ENCODE measurements at regions not wholly inside any gene's neighbourhood (a gene's known extent, or its start where the extent isn't known, plus 50 kb on each side); places are given as distances from the start of the nearest gene placed in this dataset.

DNA sequence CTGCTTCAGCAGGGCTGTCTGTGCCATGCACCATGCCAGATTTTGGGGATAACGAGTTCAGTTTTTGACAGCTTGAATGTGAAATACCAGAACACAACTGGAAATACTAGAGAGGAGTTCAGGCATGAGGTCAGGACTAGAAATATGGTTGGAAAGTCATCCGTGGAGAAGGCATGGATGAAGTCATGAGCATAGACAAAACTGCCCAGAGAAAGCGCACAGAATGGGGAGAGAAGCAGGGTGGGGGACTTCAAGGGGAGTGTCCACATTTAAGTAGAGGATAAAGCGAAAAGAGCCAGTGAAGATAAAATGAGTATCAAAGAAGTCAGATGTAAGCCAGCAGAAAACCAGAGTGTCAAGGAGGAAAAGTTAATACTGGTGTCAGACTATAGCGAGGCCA, 653.4 kb upstream of the ARID1B start:
- dilution Hi-C loops (cut with MboI; ENCODE audit: extremely low pct_ligation_motif_present, low sequenced_read_pairs): no loop called here
- DNase-seq (ENCODE audit: low read depth, low spot score): no peak
- Histone ChIP-seq H3K36me3 (ENCODE audit: control insufficient read depth in 2 of 2, extremely low read depth in 1 of 2, insufficient read depth in 2 of 2, low read length in 2 of 2) (no peaks in the 10 kb centered on the region), H3K9me1 (ENCODE audit: control insufficient read depth, extremely low read depth, insufficient read depth, low read length) (no peaks in the 10 kb centered on the region), H3K4me3 (ENCODE audit: control insufficient read depth in 2 of 3, extremely low read depth in 1 of 3, insufficient read depth in 2 of 3, low read depth in 1 of 3, low read length in 3 of 3) (no peak overlapping the region), H3K27ac (ENCODE audit: control insufficient read depth, insufficient read depth, low read length) (no peak overlapping the region), H3K4me2 (ENCODE audit: control insufficient read depth, extremely low read depth, insufficient read depth, low read depth, low read length) (no peak overlapping the region), H3K9ac (ENCODE audit: control insufficient read depth, extremely low read depth, insufficient read depth, low read length) (no peak overlapping the region), H4K20me1 (ENCODE audit: control insufficient read depth, extremely low read depth, insufficient read depth, low read length) (no peaks in the 10 kb centered on the region), H2AFZ (ENCODE audit: control insufficient read depth, low read length) (no peak overlapping the region), H3K79me2 (ENCODE audit: control insufficient read depth, insufficient read depth, low read length) (no peaks in the 10 kb centered on the region), H3K27me3 (ENCODE audit: control insufficient read depth, extremely low read depth, insufficient read depth, low read length) (no peaks in the 10 kb centered on the region), H3K9me3 (ENCODE audit: control insufficient read depth, low read depth, low read length) (no peaks in the 10 kb centered on the region), H3K4me1 (ENCODE audit: control insufficient read depth, extremely low read depth, insufficient read depth, low read length) (peaks cover 2% of the 10 kb centered on the region)
- TF ChIP-seq, protein P1, sequence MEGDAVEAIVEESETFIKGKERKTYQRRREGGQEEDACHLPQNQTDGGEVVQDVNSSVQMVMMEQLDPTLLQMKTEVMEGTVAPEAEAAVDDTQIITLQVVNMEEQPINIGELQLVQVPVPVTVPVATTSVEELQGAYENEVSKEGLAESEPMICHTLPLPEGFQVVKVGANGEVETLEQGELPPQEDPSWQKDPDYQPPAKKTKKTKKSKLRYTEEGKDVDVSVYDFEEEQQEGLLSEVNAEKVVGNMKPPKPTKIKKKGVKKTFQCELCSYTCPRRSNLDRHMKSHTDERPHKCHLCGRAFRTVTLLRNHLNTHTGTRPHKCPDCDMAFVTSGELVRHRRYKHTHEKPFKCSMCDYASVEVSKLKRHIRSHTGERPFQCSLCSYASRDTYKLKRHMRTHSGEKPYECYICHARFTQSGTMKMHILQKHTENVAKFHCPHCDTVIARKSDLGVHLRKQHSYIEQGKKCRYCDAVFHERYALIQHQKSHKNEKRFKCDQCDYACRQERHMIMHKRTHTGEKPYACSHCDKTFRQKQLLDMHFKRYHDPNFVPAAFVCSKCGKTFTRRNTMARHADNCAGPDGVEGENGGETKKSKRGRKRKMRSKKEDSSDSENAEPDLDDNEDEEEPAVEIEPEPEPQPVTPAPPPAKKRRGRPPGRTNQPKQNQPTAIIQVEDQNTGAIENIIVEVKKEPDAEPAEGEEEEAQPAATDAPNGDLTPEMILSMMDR (optimal IDR thresholded peaks at IDR 0.05 in 1 of 3, IDR thresholded peaks at IDR 0.05 in 1 of 3, conservative IDR thresholded peaks at IDR 0.05 in 1 of 3; ENCODE audit: extremely low read depth in 1 of 3, insufficient read depth in 2 of 3, low read length in 3 of 3): no peak
- TF ChIP-seq EZH2 (IDR thresholded peaks at IDR 0.05; ENCODE audit: low read length): no peak
- FAIRE-seq: no peak

DNA sequence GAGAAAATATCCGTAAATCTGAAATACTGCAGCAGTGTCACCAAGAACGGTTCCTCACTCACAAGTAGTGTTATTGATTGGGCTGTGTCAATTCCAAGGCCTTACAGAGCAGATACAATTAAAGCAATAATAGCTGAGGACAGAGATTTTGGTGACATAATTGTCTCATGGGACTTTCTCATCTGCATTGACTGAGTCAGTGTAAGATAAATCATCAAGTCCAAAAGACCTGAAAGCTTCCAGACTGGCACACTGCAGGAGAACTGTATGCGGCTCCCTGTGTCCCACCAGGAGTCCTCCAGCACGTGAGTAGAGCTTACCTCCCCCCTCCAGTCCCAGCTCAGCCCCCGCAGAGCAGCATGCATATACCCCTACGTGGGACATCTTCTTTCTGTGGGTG, 655.2 kb upstream of the ARID1B start:
- H3K9ac ChIP-seq (ENCODE audit: control insufficient read depth, extremely low read depth, insufficient read depth, low read length): no peak overlapping the region
- no peak overlapping the region for H3K27ac ChIP-seq (ENCODE audit: control insufficient read depth, insufficient read depth, low read length)
- peaks cover 2% of the 10 kb centered on the region for H3K4me1 ChIP-seq (ENCODE audit: control insufficient read depth, extremely low read depth, insufficient read depth, low read length)
- TF ChIP-seq EZH2 (IDR thresholded peaks at IDR 0.05; ENCODE audit: low read length): no peak
- TF ChIP-seq, protein P1 (optimal IDR thresholded peaks at IDR 0.05 in 1 of 3, IDR thresholded peaks at IDR 0.05 in 1 of 3, conservative IDR thresholded peaks at IDR 0.05 in 1 of 3; ENCODE audit: extremely low read depth in 1 of 3, insufficient read depth in 2 of 3, low read length in 3 of 3): no peak
- no peak overlapping the region for H3K4me2 ChIP-seq (ENCODE audit: control insufficient read depth, extremely low read depth, insufficient read depth, low read depth, low read length)
- no peak overlapping the region for H2AFZ ChIP-seq (ENCODE audit: control insufficient read depth, low read length)
- H3K36me3 ChIP-seq (ENCODE audit: control insufficient read depth in 2 of 2, extremely low read depth in 1 of 2, insufficient read depth in 2 of 2, low read length in 2 of 2): no peaks in the 10 kb centered on the region
- H3K9me3 ChIP-seq (ENCODE audit: control insufficient read depth, low read depth, low read length): no peaks in the 10 kb centered on the region
- dilution Hi-C loops (cut with MboI; ENCODE audit: extremely low pct_ligation_motif_present, low sequenced_read_pairs): no loop called here
- H3K4me3 ChIP-seq (ENCODE audit: control insufficient read depth in 2 of 3, extremely low read depth in 1 of 3, insufficient read depth in 2 of 3, low read depth in 1 of 3, low read length in 3 of 3): no peak overlapping the region
- H3K27me3 ChIP-seq (ENCODE audit: control insufficient read depth, extremely low read depth, insufficient read depth, low read length): no peaks in the 10 kb centered on the region
- no peaks in the 10 kb centered on the region for H3K9me1 ChIP-seq (ENCODE audit: control insufficient read depth, extremely low read depth, insufficient read depth, low read length)
- FAIRE-seq (no peak), DNase-seq (ENCODE audit: low read depth, low spot score) (no peak)
- H4K20me1 ChIP-seq (ENCODE audit: control insufficient read depth, extremely low read depth, insufficient read depth, low read length): no peaks in the 10 kb centered on the region
- H3K79me2 ChIP-seq (ENCODE audit: control insufficient read depth, insufficient read depth, low read length): no peaks in the 10 kb centered on the region

All from keratinocyte (primary cell).